Prostate gland (tissue), 2 donors: ENCODE measurements at regions not wholly inside any gene's neighbourhood (a gene's known extent, or its start where the extent isn't known, plus 50 kb on each side); places are given as distances from the start of the nearest gene placed in this dataset.
"Not testable (repeated sequence)": the region's sequence is repeated elsewhere in the genome, so short reads cannot be mapped to it uniquely, and the experiment has no call there.

Experiments
- DNase-seq: peaks from one replicate; pipeline ENCODE4 v3.0.0-alpha.2; 2019; ENCODE audit warnings: low spot score
- H3K27ac ChIP-seq, 2 donors: fragments of 200-600 bp; sonication (generic); 2 replicates each; pipeline ENCODE4 v1.5.1; 2017 to 2019
- H3K27me3 ChIP-seq: fragments of 200-600 bp; sonication (generic); replicated peaks from 2 replicates; pipeline ENCODE4 v1.5.1; 2019; ENCODE audit not compliant: insufficient read depth
- H3K36me3 ChIP-seq, 2 donors: fragments of 200-600 bp; sonication (generic); 1 replicate in 1 of 2; 2 replicates in 1 of 2; pipeline versions ENCODE4 v1.5.1 to v1.8.1; 2017 to 2019
- H3K4me1 ChIP-seq: fragments of 200-600 bp; sonication (generic); replicated peaks from 2 replicates; pipeline ENCODE4 v1.5.1; 2019
- H3K4me3 ChIP-seq, 2 donors: fragments of 200-600 bp; sonication (generic); 2 replicates each; pipeline ENCODE4 v1.5.1; 2017 to 2019
- H3K9me3 ChIP-seq: fragments of 200-600 bp; sonication (generic); 2 replicates; pipeline ENCODE4 v1.5.1; 2017
- CTCF ChIP-seq, 4 experiments: fragments of 200-600 bp in 2 of 4; fragments of 450-650 bp in 2 of 4; sonication (generic) in 2 of 4; IDR thresholded peaks; 1 replicate in 3 of 4; 2 replicates in 1 of 4; pipeline ENCODE4 v1.5.1; 2016 to 2019; ENCODE audit warnings: antibody characterized with exemption in 4 of 4, mild to moderate bottlenecking in 2 of 4, moderate library complexity in 2 of 4
- POLR2A ChIP-seq: fragments of 450-650 bp; IDR thresholded peaks from one replicate; pipeline ENCODE4 v1.6.1; 2016; ENCODE audit warnings: antibody characterized with exemption, mild to moderate bottlenecking
- POLR2AphosphoS5 ChIP-seq: sonication (generic); formaldehyde crosslinking; IDR thresholded peaks from one replicate; pipeline ENCODE4 v1.6.1; 2017; ENCODE audit warnings: antibody characterized with exemption
- WGBS: methylation state at CpG from one replicate; pipeline ENCODE4 v1.1.5; 2018; 5-methylcytosine and 5-hydroxymethylcytosine counted together
- intact Hi-C: fragments of 100-400 bp; cut with DNase I; formaldehyde crosslinking; loops from one replicate; pipeline ENCODE4 v1.14.2; 2022

GRCh38 chr14:95620659-95621059 lies 65.6 kb upstream of the TCL1B start:
- no peak for DNase-seq
- H3K4me1 ChIP-seq = no peaks in the 10 kb centered on the region
- intact Hi-C loops = no loop called here
- TF ChIP-seq CTCF (IDR thresholded peaks at IDR 0.05) = no peak
- no peak for TF ChIP-seq POLR2AphosphoS5
- TF ChIP-seq POLR2A = no peak
- no peak overlapping the region for H3K4me3 ChIP-seq
- H3K9me3 ChIP-seq = no peaks in the 10 kb centered on the region
- WGBS = 80% methylated on average over 15 of the region's 16 CpGs
- no peaks in the 10 kb centered on the region for H3K27me3 ChIP-seq
- no peaks in the 10 kb centered on the region for H3K36me3 ChIP-seq
- no peak overlapping the region for H3K27ac ChIP-seq

GRCh38 chr14:95623195-95623594 lies 63.0 kb upstream of the TCL1B start:
- WGBS = 55% methylated on average over 5 of the region's 5 CpGs
- Histone ChIP-seq H3K9me3 (no peaks in the 10 kb centered on the region), H3K27me3 (no peaks in the 10 kb centered on the region), H3K4me1 (no peaks in the 10 kb centered on the region), H3K27ac (no peak overlapping the region), H3K4me3 (no peak overlapping the region), H3K36me3 (no peaks in the 10 kb centered on the region)
- TF ChIP-seq CTCF (IDR thresholded peaks at IDR 0.05) (no peak), POLR2AphosphoS5 (no peak), POLR2A (no peak)
- intact Hi-C loops = no loop called here
- DNase-seq = no peak

- intact Hi-C loops, H3K27me3 ChIP-seq, H3K4me3 ChIP-seq, DNase-seq, H3K36me3 ChIP-seq, H3K4me1 ChIP-seq, H3K27ac ChIP-seq, H3K9me3 ChIP-seq: not testable (repeated sequence)
- 59% methylated on average over 2 of the region's 2 CpGs for WGBS
These were observed 60.5 kb upstream of the TCL1B start for GRCh38 chr14:95625710-95626109.

- no peak overlapping the region for H3K27ac ChIP-seq
- no peaks in the 10 kb centered on the region for H3K4me1 ChIP-seq
- H3K9me3 ChIP-seq = no peaks in the 10 kb centered on the region
- intact Hi-C loops = no loop called here
- H3K36me3 ChIP-seq = no peaks in the 10 kb centered on the region
- TF ChIP-seq POLR2A = no peak
- no peak for TF ChIP-seq CTCF (IDR thresholded peaks at IDR 0.05)
- TF ChIP-seq POLR2AphosphoS5 = no peak
- no peak overlapping the region for H3K4me3 ChIP-seq
- DNase-seq = no peak
- no peaks in the 10 kb centered on the region for H3K27me3 ChIP-seq
These were observed 51.2 kb upstream of the TCL1B start for GRCh38 chr14:95635051-95635450.
